GM23248 (cell line): ENCODE measurements at regions not wholly inside any gene's neighbourhood (a gene's known extent, or its start where the extent isn't known, plus 50 kb on each side); places are given as distances from the start of the nearest gene placed in this dataset.
A peak's percentile ranks its signal among the peaks of the same experiment; 100 is the strongest.

ENCODE experiments used
- DNase-seq: peaks from one replicate; pipeline ENCODE4 v3.0.0-alpha.2; 2015
- H2AFZ ChIP-seq: fragments of 200-600 bp; sonication (generic); 2 replicates; pipeline ENCODE4 v1.6.1; 2016; ENCODE audit warnings: antibody characterized with exemption
- H3F3A ChIP-seq: fragments of 200-600 bp; sonication (generic); 2 replicates; pipeline ENCODE4 v1.6.1; 2016; ENCODE audit warnings: mild to moderate bottlenecking, antibody characterized with exemption, mixed run types; ENCODE audit not compliant: insufficient read depth
- H3K27ac ChIP-seq: fragments of 200-600 bp; sonication (generic); 2 replicates; pipeline ENCODE4 v1.5.1; 2016; ENCODE audit warnings: mild to moderate bottlenecking
- H3K27me3 ChIP-seq: fragments of 200-600 bp; sonication (generic); replicated peaks from 2 replicates; pipeline ENCODE4 v1.6.1; 2016; ENCODE audit warnings: mild to moderate bottlenecking; ENCODE audit not compliant: insufficient read depth
- H3K36me3 ChIP-seq: fragments of 200-600 bp; sonication (generic); 2 replicates; pipeline ENCODE4 v1.6.1; 2016; ENCODE audit warnings: low read depth, mild to moderate bottlenecking
- H3K4me1 ChIP-seq: fragments of 200-600 bp; sonication (generic); 2 replicates; pipeline ENCODE4 v1.6.1; 2016; ENCODE audit warnings: mild to moderate bottlenecking; ENCODE audit not compliant: insufficient read depth
- H3K4me2 ChIP-seq: fragments of 200-600 bp; sonication (generic); one replicate; pipeline ENCODE4 v1.6.1; 2016; ENCODE audit warnings: mild to moderate bottlenecking; ENCODE audit not compliant: unreplicated experiment
- H3K4me3 ChIP-seq: fragments of 200-600 bp; sonication (generic); 2 replicates; pipeline ENCODE4 v1.5.1; 2016; ENCODE audit warnings: mild to moderate bottlenecking
- H3K79me2 ChIP-seq: fragments of 200-600 bp; sonication (generic); 2 replicates; pipeline ENCODE4 v1.6.1; 2016; ENCODE audit warnings: mild to moderate bottlenecking; ENCODE audit not compliant: insufficient read depth
- H3K9ac ChIP-seq: fragments of 200-600 bp; sonication (generic); 2 replicates; pipeline ENCODE4 v1.6.1; 2016; ENCODE audit warnings: mild to moderate bottlenecking
- H3K9me2 ChIP-seq: fragments of 200-600 bp; sonication (generic); 2 replicates; pipeline ENCODE4 v1.6.1; 2016; ENCODE audit warnings: mixed run types, mild to moderate bottlenecking, moderate library complexity; ENCODE audit not compliant: insufficient read depth
- H3K9me3 ChIP-seq: fragments of 200-600 bp; sonication (generic); one replicate; pipeline ENCODE4 v1.6.1; 2017; ENCODE audit warnings: low read depth
- H4K20me1 ChIP-seq: fragments of 200-600 bp; sonication (generic); 2 replicates; pipeline ENCODE4 v1.6.0; 2016; ENCODE audit not compliant: insufficient read depth
- EZH2 ChIP-seq: fragments of 200-600 bp; sonication (generic); IDR thresholded peaks from 2 replicates; pipeline ENCODE4 v1.6.1; 2018; ENCODE audit warnings: antibody characterized with exemption, mild to moderate bottlenecking; ENCODE audit not compliant: insufficient read depth, poor library complexity, severe bottlenecking
- EZH2phosphoT487 ChIP-seq: fragments of 200-600 bp; sonication (generic); IDR thresholded peaks from 2 replicates; pipeline ENCODE4 v1.6.1; 2018; ENCODE audit warnings: antibody characterized with exemption, moderate library complexity, mild to moderate bottlenecking, low read depth; ENCODE audit not compliant: insufficient read depth
- WGBS, 2 experiments: methylation state at CpG; one replicate each; pipeline ENCODE4 v1.1.6; 2015 to 2017; ENCODE audit warnings: low lambda C conversion rate in 2 of 2, low coverage in 1 of 2; ENCODE audit errors: missing lambda C conversion rate in 2 of 2; 5-methylcytosine and 5-hydroxymethylcytosine counted together
- in situ Hi-C: fragments of 300-500 bp; cut with MboI; formaldehyde crosslinking; loops from 2 replicates; pipeline ENCODE4 v1.15.0; 2020

DNA sequence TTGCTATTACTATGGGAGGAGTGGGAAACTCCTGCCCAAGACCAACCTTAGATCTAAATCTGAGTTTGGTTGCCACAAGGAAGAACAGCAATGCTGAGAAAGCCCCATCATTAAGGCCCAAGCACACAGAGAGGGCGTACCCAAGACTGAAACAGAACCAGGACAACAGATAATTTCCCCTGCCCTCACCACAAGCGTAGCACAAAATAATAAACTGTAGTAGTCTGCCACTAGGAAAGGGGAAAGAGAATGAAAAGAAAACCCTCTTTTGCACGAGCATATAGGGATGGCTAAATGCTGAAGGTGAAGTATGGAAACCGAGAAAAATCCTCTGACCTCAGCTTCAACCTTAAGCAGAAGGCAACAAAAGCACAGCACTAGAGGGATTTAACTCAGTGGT is 76.5 kb upstream of the DHRS4 start:
- Histone ChIP-seq H3K79me2 (no peaks in the 10 kb centered on the region), H3K36me3 (no peaks in the 10 kb centered on the region), H2AFZ (no peak overlapping the region), H3K4me2 (no peak overlapping the region), H3K27ac (no peak overlapping the region), H3K27me3 (no peaks in the 10 kb centered on the region; the same call in 1 of the 2 replicates), H3K9me3 (no peaks in the 10 kb centered on the region), H4K20me1 (no peaks in the 10 kb centered on the region), H3K9me2 (no peaks in the 10 kb centered on the region), H3F3A (no peaks in the 10 kb centered on the region), H3K4me1 (no peaks in the 10 kb centered on the region), H3K4me3 (no peak overlapping the region), H3K9ac (no peak overlapping the region)
- in situ Hi-C loops: no loop called here
- TF ChIP-seq EZH2phosphoT487: no peak
- TF ChIP-seq EZH2: no peak
- no peak for DNase-seq
- WGBS, 2 experiments: 32 to 44% methylated on average over 4 of the region's 4 CpGs

DNA sequence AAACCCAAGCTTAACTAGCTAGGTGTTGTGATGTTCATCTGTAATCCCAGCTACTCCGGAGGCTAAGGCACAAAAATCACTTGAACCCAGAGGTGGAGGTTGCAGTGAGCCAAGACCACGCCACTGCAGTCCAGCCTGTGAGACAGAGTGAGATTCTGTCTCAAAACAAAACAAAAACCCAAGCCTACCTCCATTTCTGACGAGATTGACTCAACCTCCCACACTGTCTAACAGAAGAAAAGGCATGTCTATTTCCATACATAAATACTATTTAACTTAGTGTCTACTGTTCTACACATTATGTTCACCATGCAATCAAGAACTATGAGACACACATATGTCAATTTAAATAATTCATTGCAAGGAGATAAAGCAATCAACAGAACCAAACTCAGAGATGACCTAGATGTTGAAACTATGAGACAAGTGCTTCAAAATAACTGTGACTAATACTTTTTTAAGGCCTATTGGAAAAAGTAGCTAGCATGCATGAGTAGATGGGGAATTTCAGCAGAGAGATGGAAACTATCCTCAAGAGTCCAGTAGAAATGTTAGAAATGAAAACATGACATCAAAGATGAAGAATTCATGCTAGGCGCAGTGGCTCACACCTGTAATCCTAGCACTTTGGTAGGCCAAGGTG is 75.9 kb upstream of the DHRS4 start:
- H3K27me3 ChIP-seq: no peaks in the 10 kb centered on the region; the same call in 1 of the 2 replicates
- WGBS, 2 experiments: 20 to 22% methylated on average over 4 of the region's 4 CpGs
- TF ChIP-seq EZH2 (no peak), EZH2phosphoT487 (no peak)
- H3K4me3 ChIP-seq: no peak overlapping the region
- H3K27ac ChIP-seq: no peak overlapping the region
- in situ Hi-C loops: no loop called here
- H3K9me3 ChIP-seq: no peaks in the 10 kb centered on the region
- H4K20me1 ChIP-seq: no peaks in the 10 kb centered on the region
- no peaks in the 10 kb centered on the region for H3F3A ChIP-seq
- no peaks in the 10 kb centered on the region for H3K9me2 ChIP-seq
- no peaks in the 10 kb centered on the region for H3K4me1 ChIP-seq
- H3K79me2 ChIP-seq: no peaks in the 10 kb centered on the region
- no peak overlapping the region for H2AFZ ChIP-seq
- no peaks in the 10 kb centered on the region for H3K36me3 ChIP-seq
- peak; percentile 8 for DNase-seq
- no peak overlapping the region for H3K4me2 ChIP-seq
- H3K9ac ChIP-seq: no peak overlapping the region

DNA sequence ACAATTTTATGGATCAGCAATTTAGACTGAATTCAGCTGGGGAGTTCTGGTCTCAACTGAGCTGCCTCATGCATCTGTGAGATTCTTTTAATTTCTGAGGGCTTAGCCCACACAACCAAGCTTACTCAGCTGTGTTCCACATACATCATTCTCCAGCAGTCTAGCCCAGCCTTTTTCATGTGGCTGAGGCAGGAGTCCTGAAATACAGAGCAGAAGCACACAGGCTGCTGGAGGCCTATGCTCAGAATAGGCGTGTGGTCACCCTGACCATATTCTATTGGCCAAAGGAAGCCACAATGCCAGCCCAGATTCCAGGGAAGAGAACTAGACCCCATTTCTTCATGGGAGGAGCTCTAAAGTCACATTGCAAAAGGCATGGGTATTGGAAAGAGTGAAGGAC is 72.3 kb upstream of the DHRS4 start:
- peak; percentile 4 for DNase-seq
- Histone ChIP-seq H3K4me2 (no peak overlapping the region), H3K27me3 (peaks cover 13% of the 10 kb centered on the region), H3K4me1 (no peaks in the 10 kb centered on the region), H3K27ac (no peak overlapping the region), H2AFZ (no peak overlapping the region), H3F3A (no peaks in the 10 kb centered on the region), H3K9me3 (no peaks in the 10 kb centered on the region), H3K36me3 (no peaks in the 10 kb centered on the region), H4K20me1 (no peaks in the 10 kb centered on the region), H3K9me2 (no peaks in the 10 kb centered on the region), H3K79me2 (no peaks in the 10 kb centered on the region), H3K9ac (no peak overlapping the region), H3K4me3 (no peak overlapping the region)
- TF ChIP-seq EZH2: no peak
- no peak for TF ChIP-seq EZH2phosphoT487
- in situ Hi-C loops: no loop called here
- WGBS, 2 experiments: 0 to 9% methylated on average over 1 of the region's 1 CpG

DNA sequence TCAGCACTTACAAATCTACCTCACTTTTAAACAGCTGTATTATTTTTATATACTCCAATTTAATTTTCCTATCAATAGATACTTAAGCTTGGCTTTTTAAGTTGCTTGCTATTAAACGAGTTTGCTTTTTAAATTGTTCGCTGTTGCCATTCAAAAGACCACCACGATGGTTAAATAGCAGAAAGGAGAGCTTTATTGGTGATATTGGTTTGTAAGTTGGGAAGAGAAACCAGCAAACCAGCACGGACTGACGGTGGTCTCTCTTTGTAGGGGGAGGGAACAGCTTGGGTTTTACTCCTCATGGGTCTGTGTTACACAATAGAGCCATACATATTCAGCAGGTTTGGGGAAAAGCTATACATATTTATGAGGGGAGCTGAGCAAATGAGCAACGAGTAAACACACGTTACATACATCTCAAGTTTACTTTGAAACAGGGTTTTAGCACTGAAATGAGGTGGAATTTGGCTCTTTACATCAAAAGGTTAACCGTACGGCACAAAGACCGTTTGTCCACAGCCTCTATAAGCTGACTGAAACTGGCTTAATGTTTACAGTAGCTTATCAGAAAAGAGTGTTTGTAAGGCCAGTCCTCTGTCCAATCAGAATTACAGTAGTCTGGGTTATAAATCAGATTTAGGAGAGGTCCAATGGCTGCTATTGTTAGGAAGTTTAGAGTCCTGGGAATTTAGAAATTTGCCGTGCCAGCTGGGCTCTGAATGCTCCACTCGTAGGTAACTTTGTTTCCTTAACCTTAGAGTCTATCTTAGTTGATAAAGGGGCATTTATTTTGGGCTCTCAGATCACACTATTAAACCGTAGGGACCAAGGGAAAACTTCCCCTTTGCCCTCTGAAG is 69.7 kb upstream of the DHRS4 start:
- Histone ChIP-seq H3K4me2 (no peak overlapping the region), H3K36me3 (no peaks in the 10 kb centered on the region), H3K79me2 (no peaks in the 10 kb centered on the region), H3K9ac (no peak overlapping the region), H3K9me2 (no peaks in the 10 kb centered on the region), H3K4me3 (no peak overlapping the region), H3K4me1 (no peaks in the 10 kb centered on the region), H3F3A (no peaks in the 10 kb centered on the region), H3K27me3 (peaks cover 13% of the 10 kb centered on the region), H3K9me3 (no peaks in the 10 kb centered on the region), H4K20me1 (no peaks in the 10 kb centered on the region), H2AFZ (no peak overlapping the region), H3K27ac (no peak overlapping the region)
- in situ Hi-C loops: no loop called here
- TF ChIP-seq EZH2phosphoT487: no peak
- TF ChIP-seq EZH2: no peak
- no peak for DNase-seq
- WGBS, 2 experiments: 31 to 34% methylated on average over 13 of the region's 13 CpGs
